ENCODE measurements at regions not wholly inside any gene's neighbourhood (a gene's known extent, or its start where the extent isn't known, plus 50 kb on each side); places are given as distances from the start of the nearest gene placed in this dataset.

GRCh38 chr10:78155722-78156121 is 122.1 kb downstream of the RPS24 start:
- TF ChIP-seq CTCF (conservative IDR thresholded peaks at IDR 0.05; ENCODE audit: low read length) (no peak), EZH2phosphoT487 (IDR thresholded peaks at IDR 0.05; ENCODE audit: borderline replicate concordance, low read depth, low read length) (no peak)

Measured in OCI-LY7 (cell line).